GM23338 (cell line): ENCODE measurements at regions not wholly inside any gene's neighbourhood (a gene's known extent, or its start where the extent isn't known, plus 50 kb on each side); places are given as distances from the start of the nearest gene placed in this dataset.

Experiments used
- CREB1 ChIP-seq: fragments of 250-450 bp; sonication (Bioruptor Pico); IDR thresholded peaks from 2 replicates; pipeline ENCODE4 v1.5.0; 2020; ENCODE audit warnings: low read depth, mild to moderate bottlenecking, moderate library complexity
- REST ChIP-seq: IDR thresholded peaks from one replicate; pipeline ENCODE4 v1.6.1; 2018; ENCODE audit warnings: antibody characterized with exemption; ENCODE audit not compliant: unreplicated experiment
- ZNF462 ChIP-seq: fragments of 250-450 bp; sonication (Bioruptor Pico); IDR thresholded peaks from 2 replicates; pipeline ENCODE4 v1.5.0; 2020; ENCODE audit warnings: mild to moderate bottlenecking, moderate library complexity
- TF ChIP-seq, protein P1 (sequence below), 2 experiments: fragments of 200-600 bp in 1 of 2; sonication (generic) in 1 of 2; conservative IDR thresholded peaks; 2 replicates each; pipeline versions ENCODE4 v1.5.1 to v1.6.1; 2016 to 2017; ENCODE audit warnings: antibody characterized with exemption in 2 of 2, low read depth in 2 of 2, mild to moderate bottlenecking in 2 of 2, moderate library complexity in 1 of 2
- TF ChIP-seq, protein P2 (sequence below): IDR thresholded peaks from 2 replicates; pipeline ENCODE4 v1.6.1; 2016; ENCODE audit warnings: antibody characterized with exemption

- TF ChIP-seq ZNF462 (CRISPR knock-in tag) = no peak
- TF ChIP-seq, protein P1, sequence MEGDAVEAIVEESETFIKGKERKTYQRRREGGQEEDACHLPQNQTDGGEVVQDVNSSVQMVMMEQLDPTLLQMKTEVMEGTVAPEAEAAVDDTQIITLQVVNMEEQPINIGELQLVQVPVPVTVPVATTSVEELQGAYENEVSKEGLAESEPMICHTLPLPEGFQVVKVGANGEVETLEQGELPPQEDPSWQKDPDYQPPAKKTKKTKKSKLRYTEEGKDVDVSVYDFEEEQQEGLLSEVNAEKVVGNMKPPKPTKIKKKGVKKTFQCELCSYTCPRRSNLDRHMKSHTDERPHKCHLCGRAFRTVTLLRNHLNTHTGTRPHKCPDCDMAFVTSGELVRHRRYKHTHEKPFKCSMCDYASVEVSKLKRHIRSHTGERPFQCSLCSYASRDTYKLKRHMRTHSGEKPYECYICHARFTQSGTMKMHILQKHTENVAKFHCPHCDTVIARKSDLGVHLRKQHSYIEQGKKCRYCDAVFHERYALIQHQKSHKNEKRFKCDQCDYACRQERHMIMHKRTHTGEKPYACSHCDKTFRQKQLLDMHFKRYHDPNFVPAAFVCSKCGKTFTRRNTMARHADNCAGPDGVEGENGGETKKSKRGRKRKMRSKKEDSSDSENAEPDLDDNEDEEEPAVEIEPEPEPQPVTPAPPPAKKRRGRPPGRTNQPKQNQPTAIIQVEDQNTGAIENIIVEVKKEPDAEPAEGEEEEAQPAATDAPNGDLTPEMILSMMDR (conservative IDR thresholded peaks at IDR 0.05; ENCODE audit: low read depth in 2 of 2) = no peak
- TF ChIP-seq REST = no peak
- no peak for TF ChIP-seq CREB1 (CRISPR knock-in tag)
- TF ChIP-seq, protein P2, sequence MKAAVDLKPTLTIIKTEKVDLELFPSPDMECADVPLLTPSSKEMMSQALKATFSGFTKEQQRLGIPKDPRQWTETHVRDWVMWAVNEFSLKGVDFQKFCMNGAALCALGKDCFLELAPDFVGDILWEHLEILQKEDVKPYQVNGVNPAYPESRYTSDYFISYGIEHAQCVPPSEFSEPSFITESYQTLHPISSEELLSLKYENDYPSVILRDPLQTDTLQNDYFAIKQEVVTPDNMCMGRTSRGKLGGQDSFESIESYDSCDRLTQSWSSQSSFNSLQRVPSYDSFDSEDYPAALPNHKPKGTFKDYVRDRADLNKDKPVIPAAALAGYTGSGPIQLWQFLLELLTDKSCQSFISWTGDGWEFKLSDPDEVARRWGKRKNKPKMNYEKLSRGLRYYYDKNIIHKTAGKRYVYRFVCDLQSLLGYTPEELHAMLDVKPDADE = no peak
These were observed 348.3 kb downstream of the CGGBP1 start (continued) for GRCh38 chr3:87710511-87710910.
